OCI-LY3 (cell line): ENCODE measurements at regions not wholly inside any gene's neighbourhood (a gene's known extent, or its start where the extent isn't known, plus 50 kb on each side); places are given as distances from the start of the nearest gene placed in this dataset.

Experiments used
- EZH2phosphoT487 ChIP-seq: fragments of 200-600 bp; shearing (Covaris generic); IDR thresholded peaks from 2 replicates; pipeline ENCODE4 v1.6.1; 2018; ENCODE audit warnings: antibody characterized with exemption, mixed run types, low read depth
- TF ChIP-seq, protein P1 (sequence below): fragments of 200-600, 300-600 bp; sonication (generic); IDR thresholded peaks from 2 replicates; pipeline ENCODE4 v1.5.1; 2014; ENCODE audit warnings: antibody characterized with exemption, low read length, low read depth

- TF ChIP-seq, protein P1, sequence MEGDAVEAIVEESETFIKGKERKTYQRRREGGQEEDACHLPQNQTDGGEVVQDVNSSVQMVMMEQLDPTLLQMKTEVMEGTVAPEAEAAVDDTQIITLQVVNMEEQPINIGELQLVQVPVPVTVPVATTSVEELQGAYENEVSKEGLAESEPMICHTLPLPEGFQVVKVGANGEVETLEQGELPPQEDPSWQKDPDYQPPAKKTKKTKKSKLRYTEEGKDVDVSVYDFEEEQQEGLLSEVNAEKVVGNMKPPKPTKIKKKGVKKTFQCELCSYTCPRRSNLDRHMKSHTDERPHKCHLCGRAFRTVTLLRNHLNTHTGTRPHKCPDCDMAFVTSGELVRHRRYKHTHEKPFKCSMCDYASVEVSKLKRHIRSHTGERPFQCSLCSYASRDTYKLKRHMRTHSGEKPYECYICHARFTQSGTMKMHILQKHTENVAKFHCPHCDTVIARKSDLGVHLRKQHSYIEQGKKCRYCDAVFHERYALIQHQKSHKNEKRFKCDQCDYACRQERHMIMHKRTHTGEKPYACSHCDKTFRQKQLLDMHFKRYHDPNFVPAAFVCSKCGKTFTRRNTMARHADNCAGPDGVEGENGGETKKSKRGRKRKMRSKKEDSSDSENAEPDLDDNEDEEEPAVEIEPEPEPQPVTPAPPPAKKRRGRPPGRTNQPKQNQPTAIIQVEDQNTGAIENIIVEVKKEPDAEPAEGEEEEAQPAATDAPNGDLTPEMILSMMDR, result no peak
- TF ChIP-seq EZH2phosphoT487, result no peak
These were observed 73.2 kb upstream of the NKX1-1 start for GRCh38 chr4:1479454-1479853.
